Central memory CD8-positive, alpha-beta T cell (primary cell): ENCODE measurements at regions not wholly inside any gene's neighbourhood (a gene's known extent, or its start where the extent isn't known, plus 50 kb on each side); places are given as distances from the start of the nearest gene placed in this dataset.
"Not testable (repeated sequence)": the region's sequence is repeated elsewhere in the genome, so short reads cannot be mapped to it uniquely, and the experiment has no call there.

ENCODE experiments used
- ATAC-seq: fragments of 150-1000 bp; cut with Tn5 transposase; replicated peaks from 2 replicates; pipeline ENCODE4 v1.10.0; 2022; ENCODE audit warnings: mild to moderate bottlenecking, moderate FRiP score, moderate number of reproducible peaks; ENCODE audit not compliant: poor library complexity, severe bottlenecking; ENCODE audit errors: extremely low read depth
- DNase-seq, 2 donors: peaks; one replicate each; pipeline ENCODE4 v3.0.0; 2021; ENCODE audit warnings: low spot score in 2 of 2
- H3K27ac Mint-ChIP-seq: one replicate; pipeline ENCODE4 v1.8.0; 2022; ENCODE audit warnings: low read depth, mild to moderate bottlenecking, moderate library complexity, mixed read lengths
- H3K27me3 Mint-ChIP-seq: one replicate; pipeline ENCODE4 v1.8.0; 2022; ENCODE audit warnings: mixed read lengths
- H3K36me3 Mint-ChIP-seq: one replicate; pipeline ENCODE4 v1.8.0; 2022; ENCODE audit warnings: mild to moderate bottlenecking, moderate library complexity, mixed read lengths; ENCODE audit not compliant: insufficient read depth
- H3K4me1 Mint-ChIP-seq: one replicate; pipeline ENCODE4 v1.8.0; 2022; ENCODE audit warnings: mixed read lengths
- H3K4me3 Mint-ChIP-seq: one replicate; pipeline ENCODE4 v1.8.0; 2022; ENCODE audit warnings: mild to moderate bottlenecking, moderate library complexity, mixed read lengths
- H3K9me3 Mint-ChIP-seq: one replicate; pipeline ENCODE4 v1.8.0; 2022; ENCODE audit warnings: mixed read lengths

GRCh38 chr11:97028836-97029406 is 639.1 kb downstream of the JRKL start:
- Mint-ChIP-seq H3K4me3 (no peak overlapping the region), H3K4me1 (no peaks in the 10 kb centered on the region), H3K36me3 (no peaks in the 10 kb centered on the region), H3K27ac (no peak overlapping the region), H3K27me3 (no peaks in the 10 kb centered on the region), H3K9me3 (peaks cover 6% of the 10 kb centered on the region)
- ATAC-seq (no peak), DNase-seq (no peak)

GRCh38 chr11:97033178-97033577 is 643.4 kb downstream of the JRKL start:
- H3K4me1 Mint-ChIP-seq, result no peaks in the 10 kb centered on the region
- H3K4me3 Mint-ChIP-seq, result no peak overlapping the region
- no peak overlapping the region for H3K27ac Mint-ChIP-seq
- no peaks in the 10 kb centered on the region for H3K27me3 Mint-ChIP-seq
- ATAC-seq (no peak), DNase-seq (no peak)
- no peaks in the 10 kb centered on the region for H3K9me3 Mint-ChIP-seq
- H3K36me3 Mint-ChIP-seq, result no peaks in the 10 kb centered on the region

- Mint-ChIP-seq H3K36me3 (peaks cover 1% of the 10 kb centered on the region), H3K4me1 (no peaks in the 10 kb centered on the region), H3K9me3 (peaks cover 10% of the 10 kb centered on the region), H3K27ac (no peak overlapping the region), H3K27me3 (no peaks in the 10 kb centered on the region), H3K4me3 (no peak overlapping the region)
- no peak for ATAC-seq
- DNase-seq, result no peak
Measured at GRCh38 chr11:97048481-97048880, 658.7 kb downstream of the JRKL start.

GRCh38 chr11:97060184-97060583 is 670.4 kb downstream of the JRKL start:
- H3K27ac Mint-ChIP-seq, result no peak overlapping the region
- peaks cover 27% of the 10 kb centered on the region for H3K9me3 Mint-ChIP-seq
- no peak overlapping the region for H3K4me3 Mint-ChIP-seq
- DNase-seq, result no peak
- no peak for ATAC-seq
- no peaks in the 10 kb centered on the region for H3K36me3 Mint-ChIP-seq
- no peaks in the 10 kb centered on the region for H3K4me1 Mint-ChIP-seq
- no peaks in the 10 kb centered on the region for H3K27me3 Mint-ChIP-seq

GRCh38 chr11:97069160-97069559 is 679.3 kb downstream of the JRKL start:
- DNase-seq (no peak), ATAC-seq (no peak)
- Mint-ChIP-seq H3K27me3 (no peaks in the 10 kb centered on the region), H3K27ac (no peak overlapping the region), H3K9me3 (peaks cover 22% of the 10 kb centered on the region), H3K36me3 (no peaks in the 10 kb centered on the region), H3K4me1 (no peaks in the 10 kb centered on the region), H3K4me3 (no peak overlapping the region)

- H3K9me3 Mint-ChIP-seq, result peaks cover 17% of the 10 kb centered on the region
- no peak overlapping the region for H3K4me3 Mint-ChIP-seq
Measured at GRCh38 chr11:97072420-97072819, 682.6 kb downstream of the JRKL start.

GRCh38 chr11:97076666-97077065 is 686.9 kb downstream of the JRKL start:
- not testable (repeated sequence) for H3K4me1 Mint-ChIP-seq, H3K27ac Mint-ChIP-seq, DNase-seq, H3K36me3 Mint-ChIP-seq, H3K27me3 Mint-ChIP-seq, ATAC-seq, H3K4me3 Mint-ChIP-seq
- peaks cover 18% of the 10 kb centered on the region for H3K9me3 Mint-ChIP-seq

More at GRCh38 chr11:97072420-97072819, 682.6 kb downstream of the JRKL start:
- no peak for DNase-seq
- no peak overlapping the region for H3K27ac Mint-ChIP-seq
- no peak for ATAC-seq
- no peaks in the 10 kb centered on the region for H3K4me1 Mint-ChIP-seq
- H3K27me3 Mint-ChIP-seq, result no peaks in the 10 kb centered on the region
- H3K36me3 Mint-ChIP-seq, result no peaks in the 10 kb centered on the region

GRCh38 chr11:97078443-97078842 is 688.6 kb downstream of the JRKL start:
- DNase-seq, result no peak
- peaks cover 10% of the 10 kb centered on the region for H3K9me3 Mint-ChIP-seq
- no peaks in the 10 kb centered on the region for H3K27me3 Mint-ChIP-seq
- ATAC-seq, result no peak
- H3K4me3 Mint-ChIP-seq, result no peak overlapping the region
- no peaks in the 10 kb centered on the region for H3K4me1 Mint-ChIP-seq
- H3K27ac Mint-ChIP-seq, result no peak overlapping the region
- H3K36me3 Mint-ChIP-seq, result peaks cover 2% of the 10 kb centered on the region

- H3K27ac Mint-ChIP-seq, result no peak overlapping the region
- H3K36me3 Mint-ChIP-seq, result peaks cover 2% of the 10 kb centered on the region
- peaks cover 9% of the 10 kb centered on the region for H3K9me3 Mint-ChIP-seq
- no peak for DNase-seq
- H3K4me1 Mint-ChIP-seq, result no peaks in the 10 kb centered on the region
- no peak overlapping the region for H3K4me3 Mint-ChIP-seq
- H3K27me3 Mint-ChIP-seq, result no peaks in the 10 kb centered on the region
- ATAC-seq, result no peak
Measured at GRCh38 chr11:97079244-97079643, 689.4 kb downstream of the JRKL start.

- ATAC-seq, result no peak
- Mint-ChIP-seq H3K27me3 (no peaks in the 10 kb centered on the region), H3K4me1 (no peaks in the 10 kb centered on the region), H3K27ac (no peak overlapping the region), H3K4me3 (no peak overlapping the region), H3K36me3 (no peaks in the 10 kb centered on the region), H3K9me3 (peaks cover 11% of the 10 kb centered on the region)
- DNase-seq, result no peak
Measured at GRCh38 chr11:97087419-97087818, 697.6 kb downstream of the JRKL start.

GRCh38 chr11:97092823-97093222 is 703.0 kb downstream of the JRKL start:
- Mint-ChIP-seq H3K9me3 (peaks cover 8% of the 10 kb centered on the region), H3K27ac (no peak overlapping the region), H3K4me1 (no peaks in the 10 kb centered on the region), H3K36me3 (no peaks in the 10 kb centered on the region), H3K4me3 (no peak overlapping the region), H3K27me3 (no peaks in the 10 kb centered on the region)
- no peak for ATAC-seq
- no peak for DNase-seq

GRCh38 chr11:97102180-97102579 is 712.4 kb downstream of the JRKL start:
- H3K4me1 Mint-ChIP-seq, H3K27me3 Mint-ChIP-seq, ATAC-seq, DNase-seq, H3K4me3 Mint-ChIP-seq, H3K36me3 Mint-ChIP-seq, H3K27ac Mint-ChIP-seq: not testable (repeated sequence)
- peaks cover 15% of the 10 kb centered on the region for H3K9me3 Mint-ChIP-seq

GRCh38 chr11:97107604-97108003 is 717.8 kb downstream of the JRKL start:
- Mint-ChIP-seq H3K4me1 (no peaks in the 10 kb centered on the region), H3K36me3 (peaks cover 2% of the 10 kb centered on the region)
- no peak for ATAC-seq

GRCh38 chr11:97109078-97109477 is 719.3 kb downstream of the JRKL start:
- H3K9me3 Mint-ChIP-seq, result peaks cover 11% of the 10 kb centered on the region
- H3K4me3 Mint-ChIP-seq, result no peak overlapping the region
- H3K27me3 Mint-ChIP-seq, result no peaks in the 10 kb centered on the region
- H3K36me3 Mint-ChIP-seq, result peaks cover 2% of the 10 kb centered on the region
- H3K27ac Mint-ChIP-seq, result no peak overlapping the region
- DNase-seq (no peak), ATAC-seq (no peak)
- H3K4me1 Mint-ChIP-seq, result no peaks in the 10 kb centered on the region

More at GRCh38 chr11:97107604-97108003, 717.8 kb downstream of the JRKL start:
- Mint-ChIP-seq H3K27ac (no peak overlapping the region), H3K9me3 (peaks cover 14% of the 10 kb centered on the region), H3K4me3 (no peak overlapping the region), H3K27me3 (no peaks in the 10 kb centered on the region)
- no peak for DNase-seq
